HUES48 (cell line): ENCODE measurements at regions not wholly inside any gene's neighbourhood (a gene's known extent, or its start where the extent isn't known, plus 50 kb on each side); places are given as distances from the start of the nearest gene placed in this dataset.
"Not testable (repeated sequence)": the region's sequence is repeated elsewhere in the genome, so short reads cannot be mapped to it uniquely, and the experiment has no call there.

Source experiments
- H3K27ac ChIP-seq: one replicate; pipeline ENCODE4 v1.7.0; 2013; ENCODE audit warnings: low read depth, low read length, inconsistent platforms
- H3K27me3 ChIP-seq: 2 replicates; pipeline ENCODE4 v1.6.1; 2013; ENCODE audit warnings: mild to moderate bottlenecking, low read length; ENCODE audit not compliant: control insufficient read depth, insufficient read depth
- H3K36me3 ChIP-seq: 2 replicates; pipeline ENCODE4 v1.6.1; 2013; ENCODE audit warnings: low read length; ENCODE audit not compliant: control insufficient read depth, insufficient read depth
- H3K4me1 ChIP-seq: 2 replicates; pipeline ENCODE4 v1.6.1; 2013; ENCODE audit warnings: mild to moderate bottlenecking, low read length; ENCODE audit not compliant: control insufficient read depth, insufficient read depth
- H3K4me3 ChIP-seq: 2 replicates; pipeline ENCODE4 v1.5.1; 2013; ENCODE audit warnings: mild to moderate bottlenecking, low read depth, low read length
- H3K9ac ChIP-seq: 2 replicates; pipeline ENCODE4 v1.6.1; 2013; ENCODE audit warnings: mild to moderate bottlenecking, low read depth, low read length, moderate library complexity
- H3K9me3 ChIP-seq: 2 replicates; pipeline ENCODE4 v1.6.1; 2013; ENCODE audit warnings: low read length; ENCODE audit not compliant: control insufficient read depth, insufficient read depth

DNA sequence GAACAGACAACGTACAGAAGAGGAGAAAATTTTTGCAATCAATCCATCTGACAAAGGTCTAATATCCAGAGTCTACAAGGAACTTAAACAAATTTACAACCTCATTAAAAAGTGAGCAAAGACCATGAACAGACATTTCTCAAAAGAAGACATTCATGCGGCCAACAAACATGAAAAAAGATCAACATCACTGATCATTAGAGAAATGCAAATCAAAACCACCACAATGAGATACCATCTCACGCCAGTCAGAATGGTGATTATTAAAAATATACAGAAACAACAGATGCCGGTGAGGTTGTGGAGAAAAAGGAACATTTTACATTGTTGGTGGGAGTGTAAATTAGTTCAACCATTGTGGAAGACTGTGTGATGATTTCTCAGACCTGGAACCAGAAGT is 149.0 kb upstream of the OLIG3 start:
- H3K27me3 ChIP-seq, H3K27ac ChIP-seq, H3K36me3 ChIP-seq, H3K4me3 ChIP-seq, H3K9ac ChIP-seq, H3K4me1 ChIP-seq, H3K9me3 ChIP-seq: not testable (repeated sequence)

DNA sequence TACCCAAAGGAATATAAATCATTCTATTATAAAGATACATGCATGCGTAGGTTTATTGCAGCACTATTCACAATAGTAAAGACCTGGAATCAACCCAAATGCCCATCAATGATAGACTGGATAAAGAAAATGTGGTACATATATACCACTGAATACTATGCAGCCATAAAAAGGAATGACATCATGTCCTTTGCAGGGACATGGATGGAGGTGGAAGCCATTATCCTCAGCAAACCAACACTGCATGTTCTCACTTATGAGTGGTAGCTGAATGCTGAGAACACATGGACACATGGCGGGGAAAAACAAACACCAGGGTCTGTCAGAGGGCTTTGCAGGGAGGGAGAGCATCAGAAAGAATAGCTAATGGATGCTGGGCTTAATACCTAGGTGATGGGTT is 149.4 kb upstream of the OLIG3 start:
- not testable (repeated sequence) for H3K4me3 ChIP-seq, H3K9me3 ChIP-seq, H3K27me3 ChIP-seq, H3K36me3 ChIP-seq, H3K9ac ChIP-seq, H3K4me1 ChIP-seq, H3K27ac ChIP-seq

DNA sequence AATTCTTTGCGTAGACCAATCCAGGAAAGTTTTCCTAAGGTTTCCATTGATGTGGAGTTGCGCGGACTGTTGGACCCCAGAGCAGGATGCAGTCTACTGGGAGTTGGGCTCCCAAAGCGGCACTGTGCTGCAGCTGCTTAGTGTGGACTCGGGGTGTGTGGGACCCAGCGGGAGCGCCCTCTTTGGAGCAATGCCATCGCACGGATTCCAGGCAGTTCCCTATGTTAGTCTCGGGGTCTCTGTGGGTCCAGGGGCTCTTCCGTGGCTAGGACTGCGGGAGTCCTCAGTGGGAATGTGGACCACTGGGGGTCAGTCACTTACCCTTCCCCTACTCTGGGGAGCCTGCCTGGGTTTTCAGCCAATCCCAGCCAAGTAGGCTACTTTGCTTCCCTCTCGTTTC is 151.7 kb upstream of the OLIG3 start:
- Histone ChIP-seq H3K9me3 (no peaks in the 10 kb centered on the region), H3K36me3 (no peaks in the 10 kb centered on the region), H3K9ac (no peak overlapping the region), H3K27me3 (no peaks in the 10 kb centered on the region), H3K4me1 (no peaks in the 10 kb centered on the region), H3K27ac (no peak overlapping the region), H3K4me3 (no peak overlapping the region)

DNA sequence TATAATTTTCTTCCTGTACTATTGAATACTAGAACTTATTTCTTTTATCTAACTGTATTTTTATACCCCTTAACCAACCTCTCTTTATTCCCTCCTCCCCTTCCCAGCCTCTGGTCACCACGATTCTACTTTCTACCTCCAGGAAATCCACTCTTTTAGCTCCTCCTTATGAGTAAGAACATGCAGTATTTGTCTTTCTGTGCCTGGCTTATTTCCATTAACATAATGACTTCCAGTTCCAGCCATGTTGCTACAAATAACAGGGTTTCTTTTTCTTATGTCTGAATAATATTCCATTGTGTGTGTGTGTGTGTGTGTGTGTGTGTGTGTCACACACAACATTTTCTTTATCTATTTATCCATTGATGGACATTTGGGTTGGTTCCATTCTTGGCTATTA is 152.3 kb upstream of the OLIG3 start:
- no peak overlapping the region for H3K27ac ChIP-seq
- no peak overlapping the region for H3K4me3 ChIP-seq
- H3K27me3 ChIP-seq, result no peaks in the 10 kb centered on the region
- H3K9me3 ChIP-seq, result no peaks in the 10 kb centered on the region
- no peaks in the 10 kb centered on the region for H3K4me1 ChIP-seq
- no peaks in the 10 kb centered on the region for H3K36me3 ChIP-seq
- H3K9ac ChIP-seq, result no peak overlapping the region

DNA sequence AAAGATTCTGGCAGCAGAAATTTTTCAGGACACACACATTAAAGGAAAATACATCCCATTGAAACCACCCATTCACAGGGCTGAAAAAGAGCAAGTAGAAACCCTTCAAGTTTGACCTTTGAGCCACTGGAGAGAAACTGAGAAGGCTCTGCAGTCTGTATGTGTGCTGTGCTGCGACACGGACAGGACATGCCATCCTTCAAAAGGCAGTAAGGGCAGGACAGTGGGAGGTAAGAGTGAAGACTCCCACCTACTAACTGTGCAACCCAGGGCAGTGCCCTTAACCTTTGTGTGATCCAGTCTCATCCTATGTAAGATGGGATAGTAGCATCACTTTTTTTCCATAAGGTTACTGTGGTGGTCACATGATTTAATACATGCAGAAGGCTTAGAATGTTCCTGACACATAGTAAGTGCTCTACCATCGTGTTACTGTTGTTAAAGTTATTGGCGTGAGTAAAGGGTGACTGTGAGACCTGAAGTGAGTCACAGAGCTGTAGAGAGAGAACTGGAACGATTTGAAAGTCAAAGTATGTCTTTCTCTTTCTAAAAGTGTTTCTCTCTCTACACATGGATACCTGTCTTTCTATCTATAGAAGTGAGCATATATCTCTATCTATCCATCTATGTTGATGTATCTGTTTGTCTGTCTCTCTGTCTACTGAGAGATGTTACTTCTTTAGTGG is 153.7 kb upstream of the OLIG3 start:
- H3K36me3 ChIP-seq, result no peaks in the 10 kb centered on the region
- H3K9ac ChIP-seq, result no peak overlapping the region
- no peaks in the 10 kb centered on the region for H3K4me1 ChIP-seq
- no peak overlapping the region for H3K4me3 ChIP-seq
- H3K9me3 ChIP-seq, result peaks cover 11% of the 10 kb centered on the region
- no peak overlapping the region for H3K27ac ChIP-seq
- H3K27me3 ChIP-seq, result no peaks in the 10 kb centered on the region

DNA sequence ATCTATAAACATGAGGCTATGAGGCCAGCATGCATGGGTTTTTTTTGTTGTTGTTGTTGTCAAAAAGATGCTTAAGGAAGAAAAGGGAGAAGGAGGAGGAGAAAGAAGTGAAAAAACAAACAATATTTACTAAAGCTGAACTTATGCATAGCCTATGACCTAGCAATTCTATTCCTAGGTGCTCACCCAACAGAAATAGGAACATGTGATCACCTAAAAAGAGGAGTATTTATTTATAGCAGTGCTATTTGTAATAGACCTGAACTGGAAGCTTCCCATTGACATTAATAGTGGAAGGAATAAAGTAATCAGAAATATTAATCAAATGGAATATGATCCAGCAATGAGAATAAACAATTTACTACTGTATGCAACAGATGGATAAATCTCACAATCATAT is 156.5 kb upstream of the OLIG3 start:
- Histone ChIP-seq H3K27ac (no peak overlapping the region), H3K27me3 (no peaks in the 10 kb centered on the region), H3K9ac (no peak overlapping the region), H3K4me3 (no peak overlapping the region), H3K9me3 (peaks cover 33% of the 10 kb centered on the region), H3K36me3 (no peaks in the 10 kb centered on the region), H3K4me1 (no peaks in the 10 kb centered on the region)

DNA sequence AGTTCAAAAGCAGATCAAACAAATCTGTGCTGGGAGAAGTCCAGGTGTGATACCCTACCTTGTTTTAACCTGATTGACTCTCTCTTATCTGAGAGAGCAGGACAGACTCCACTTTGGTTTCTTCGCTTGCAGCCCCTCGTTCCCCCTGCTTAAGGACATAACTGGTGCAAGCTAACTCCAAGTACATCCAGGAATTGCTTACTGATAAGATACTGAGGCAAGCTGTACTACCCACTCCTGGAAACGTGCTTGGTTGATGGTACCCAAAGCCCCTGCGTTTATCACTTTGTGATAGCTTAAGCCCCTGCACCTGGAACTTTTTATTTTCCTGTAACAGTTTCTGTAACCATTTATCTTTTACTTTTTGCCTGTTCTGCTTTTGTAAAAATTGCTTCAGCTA is 157.0 kb upstream of the OLIG3 start:
- Histone ChIP-seq H3K9ac (no peak overlapping the region), H3K27me3 (no peaks in the 10 kb centered on the region), H3K4me1 (no peaks in the 10 kb centered on the region), H3K36me3 (no peaks in the 10 kb centered on the region), H3K9me3 (peaks cover 36% of the 10 kb centered on the region), H3K27ac (no peak overlapping the region), H3K4me3 (no peak overlapping the region)

DNA sequence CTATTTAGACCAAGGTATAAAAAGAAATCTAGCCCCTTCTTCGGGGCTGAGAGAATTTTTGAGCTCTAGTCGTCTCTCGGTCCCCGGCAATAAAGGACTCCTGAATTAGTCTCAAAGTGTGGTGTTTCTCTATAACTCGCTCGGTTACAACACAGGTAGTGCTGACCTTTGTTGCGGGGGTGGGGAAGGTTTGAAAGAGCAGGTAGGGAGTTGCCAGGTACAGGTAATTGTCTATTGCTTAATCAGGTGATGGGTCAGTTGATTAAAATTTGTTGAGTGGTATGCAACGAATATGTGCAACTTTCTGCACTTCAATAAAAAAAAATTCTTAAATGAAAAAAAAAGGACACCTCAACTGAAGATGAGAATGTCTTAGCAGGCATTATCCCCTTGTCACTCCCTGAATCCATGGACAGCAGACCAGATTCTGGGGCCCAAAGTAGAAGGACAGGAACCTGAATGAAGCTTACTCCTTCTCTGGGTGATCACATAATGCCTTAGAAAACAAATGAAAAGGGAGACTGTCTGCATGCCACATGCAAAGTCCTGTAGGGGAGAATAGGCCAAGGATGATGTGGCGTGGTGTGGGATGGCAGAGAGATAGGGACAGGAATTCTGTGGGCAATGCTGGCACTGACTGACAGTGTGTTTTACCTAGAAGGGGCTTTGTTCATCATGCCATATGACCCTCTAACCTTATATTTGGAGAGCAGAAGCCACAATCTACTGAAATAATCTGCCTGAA is 157.6 kb upstream of the OLIG3 start:
- Histone ChIP-seq H3K9ac (no peak overlapping the region), H3K27ac (no peak overlapping the region), H3K4me1 (no peaks in the 10 kb centered on the region)

DNA sequence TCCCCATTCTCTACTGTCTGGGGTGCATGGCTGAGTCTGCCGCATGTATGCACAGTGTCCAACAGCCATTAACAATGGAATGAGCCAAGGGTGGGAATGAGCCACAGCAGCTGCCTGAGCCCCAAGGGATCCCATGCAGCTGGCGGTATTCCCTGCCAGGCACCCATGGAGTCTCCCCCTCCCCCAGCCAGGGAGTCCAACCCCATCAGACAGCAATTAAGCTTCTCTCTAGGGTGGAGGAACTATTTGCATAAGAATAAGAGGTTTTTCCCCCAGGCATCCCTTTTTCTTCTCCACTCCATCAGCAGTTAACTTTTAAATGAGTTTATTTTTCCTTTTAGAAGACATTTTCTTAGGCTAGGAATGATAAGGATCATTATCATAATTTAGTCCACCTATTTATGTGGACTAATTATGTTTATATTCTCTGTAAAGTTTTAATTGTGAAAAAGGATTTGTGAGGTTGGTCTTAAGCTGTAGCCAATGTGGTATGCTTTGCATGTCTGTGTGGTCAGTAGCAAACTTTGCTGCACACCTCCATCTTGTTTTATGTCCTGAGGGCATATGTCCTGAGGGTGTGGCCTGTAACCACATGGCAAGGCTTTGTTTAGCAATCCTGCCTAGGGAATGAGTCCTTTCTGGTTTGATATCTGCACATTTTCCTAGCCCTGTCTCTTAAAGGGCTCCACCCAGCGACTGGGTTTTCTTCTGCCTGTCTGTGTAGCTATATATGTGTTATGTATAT is 158.9 kb upstream of the OLIG3 start:
- H3K4me3 ChIP-seq, result no peak overlapping the region
- no peaks in the 10 kb centered on the region for H3K4me1 ChIP-seq
- H3K27ac ChIP-seq, result no peak overlapping the region
- H3K27me3 ChIP-seq, result no peaks in the 10 kb centered on the region
- H3K9ac ChIP-seq, result no peak overlapping the region
- peaks cover 36% of the 10 kb centered on the region for H3K9me3 ChIP-seq
- no peaks in the 10 kb centered on the region for H3K36me3 ChIP-seq

More for the DNA sequence above, 157.6 kb upstream of the OLIG3 start:
- Histone ChIP-seq H3K9me3 (peaks cover 36% of the 10 kb centered on the region), H3K27me3 (no peaks in the 10 kb centered on the region), H3K36me3 (no peaks in the 10 kb centered on the region), H3K4me3 (no peak overlapping the region)

DNA sequence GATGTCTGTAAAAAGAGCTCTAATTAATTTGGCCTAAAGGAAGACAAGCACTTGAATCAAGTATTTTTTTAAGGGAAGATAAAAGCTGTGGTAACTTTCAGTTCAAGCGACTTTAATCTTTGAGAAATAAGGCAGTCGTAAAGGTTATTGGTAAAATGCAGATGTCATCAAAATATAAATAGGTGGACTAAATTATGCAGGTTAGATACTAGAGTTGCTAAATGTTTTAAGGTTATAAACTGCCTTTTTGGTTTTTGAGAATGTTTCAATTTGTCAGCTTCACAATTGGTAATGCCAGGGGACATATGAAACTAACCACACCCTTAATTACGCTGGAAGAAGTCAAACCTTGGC is 159.5 kb upstream of the OLIG3 start:
- Histone ChIP-seq H3K9me3 (peaks cover 36% of the 10 kb centered on the region), H3K27ac (no peak overlapping the region), H3K27me3 (no peaks in the 10 kb centered on the region), H3K36me3 (no peaks in the 10 kb centered on the region), H3K4me1 (no peaks in the 10 kb centered on the region), H3K9ac (no peak overlapping the region), H3K4me3 (no peak overlapping the region)

DNA sequence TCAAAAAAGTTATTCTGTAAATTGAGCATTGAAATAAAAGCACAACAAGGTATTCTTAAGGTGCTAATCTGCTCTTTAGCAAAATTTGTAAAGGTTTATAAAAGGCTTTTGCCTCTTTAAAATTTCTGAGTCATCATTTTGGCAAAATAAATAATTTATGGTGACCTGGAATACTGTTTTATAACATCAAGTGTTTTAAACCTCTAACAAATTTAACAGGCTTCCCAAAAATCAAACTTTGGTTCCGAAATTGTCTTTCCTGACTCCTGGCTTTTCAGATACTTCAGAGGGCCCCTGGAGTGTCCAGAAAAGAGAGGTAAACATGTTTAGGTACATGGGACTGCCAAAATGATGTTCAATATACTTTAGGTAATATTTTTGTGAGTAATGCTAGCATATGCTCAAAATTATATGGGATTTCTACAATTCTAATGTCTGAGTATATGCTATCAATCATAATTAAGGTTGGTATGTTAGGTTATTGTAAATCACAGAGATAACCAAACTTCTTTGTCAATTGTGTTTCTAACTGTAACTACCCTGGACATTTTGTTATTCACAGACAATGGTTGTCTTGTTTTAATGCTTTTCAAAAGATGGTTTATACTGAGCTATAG is 160.3 kb upstream of the OLIG3 start:
- Histone ChIP-seq H3K9ac (no peak overlapping the region), H3K9me3 (peaks cover 36% of the 10 kb centered on the region), H3K27me3 (no peaks in the 10 kb centered on the region), H3K36me3 (no peaks in the 10 kb centered on the region), H3K4me3 (no peak overlapping the region), H3K27ac (no peak overlapping the region), H3K4me1 (no peaks in the 10 kb centered on the region)
